GM12878 (cell line): ENCODE measurements at regions not wholly inside any gene's neighbourhood (a gene's known extent, or its start where the extent isn't known, plus 50 kb on each side); places are given as distances from the start of the nearest gene placed in this dataset.

Source experiments
- ATAC-seq: fragments of 200-7000 bp; cut with Tn5 transposase; 3 replicates; pipeline ENCODE4 v1.9.1; 2020; ENCODE audit warnings: mild to moderate bottlenecking, moderate library complexity
- BruUV-seq: library from RNA; stranded (reverse); fragments of 400-500 nt; replicated peaks from 2 replicates; lab custom pipeline; 2021; lab: Mats Ljungman, UMichigan
- CTCF ChIA-PET: fragments of 300-600 bp; sonication (Branson Sonifier 250); formaldehyde crosslinking; extraction: SDS; loops from one replicate; lab custom pipeline; 2021; ENCODE audit warnings: inconsistent platforms; lab: Yijun Ruan, JAX
- POLR2A ChIA-PET: fragments of 350-600 bp; formaldehyde crosslinking; extraction: SDS; loops from one replicate; lab custom pipeline; 2021; ENCODE audit warnings: inconsistent platforms; lab: Charles Lee
- RAD21 ChIA-PET: fragments of 300-600 bp; sonication (Branson Sonifier 250); formaldehyde crosslinking; loops from one replicate; lab custom pipeline; 2023; ENCODE audit warnings: antibody characterized with exemption; ENCODE audit not compliant: unreplicated experiment; lab: Charles Lee
- SMC1A ChIA-PET: fragments of 300-600 bp; sonication (Branson Sonifier 250); formaldehyde crosslinking; loops from one replicate; lab custom pipeline; 2023; ENCODE audit not compliant: unreplicated experiment, uncharacterized antibody; lab: Charles Lee
- DNase-seq: peaks from one replicate; pipeline ENCODE4 v3.0.0-alpha.2; 2011; ENCODE audit warnings: low read depth, low spot score
- FAIRE-seq: peaks from 3 replicates; lab custom pipeline; 2011; peaks lifted over from hg19 to GRCh38; lab: Jason Lieb, UNC
- H2AFZ ChIP-seq: 2 replicates; pipeline ENCODE4 v1.6.0; 2011; ENCODE audit warnings: low read depth, low read length, control low read depth; ENCODE audit not compliant: control insufficient read depth
- H3K27ac ChIP-seq: 2 replicates; pipeline ENCODE4 v1.5.1; 2011; ENCODE audit warnings: control low read depth; ENCODE audit not compliant: control insufficient read depth, insufficient read depth
- H3K27me3 ChIP-seq, 2 experiments: replicated peaks in 1 of 2; 2 replicates each; pipeline versions ENCODE4 v1.6.0 to v1.6.1; 2011; ENCODE audit warnings: low read length in 1 of 2; ENCODE audit not compliant: control insufficient read depth in 2 of 2, insufficient read depth in 2 of 2
- H3K36me3 ChIP-seq, 2 experiments: 2 replicates each; pipeline ENCODE4 v1.5.1; 2011; ENCODE audit warnings: low read length in 1 of 2; ENCODE audit not compliant: control insufficient read depth in 2 of 2, insufficient read depth in 2 of 2
- H3K4me1 ChIP-seq: 2 replicates; pipeline ENCODE4 v1.6.1; 2011; ENCODE audit warnings: mild to moderate bottlenecking, low read length, moderate library complexity, mixed read lengths; ENCODE audit not compliant: control insufficient read depth, insufficient read depth
- H3K4me2 ChIP-seq: 2 replicates; pipeline ENCODE4 v1.6.0; 2011; ENCODE audit warnings: control low read depth; ENCODE audit not compliant: control insufficient read depth, insufficient read depth
- H3K4me3 ChIP-seq: fragments of 200-600 bp; sonication (generic); 2 replicates; pipeline ENCODE4 v1.5.1; 2016
- H3K79me2 ChIP-seq: 2 replicates; pipeline ENCODE4 v1.6.0; 2011; ENCODE audit warnings: low read length; ENCODE audit not compliant: control insufficient read depth, insufficient read depth
- H3K9ac ChIP-seq: 2 replicates; pipeline ENCODE4 v1.8.0; 2011; ENCODE audit warnings: low read length, control low read depth, mixed read lengths; ENCODE audit not compliant: control insufficient read depth, insufficient read depth
- H3K9me3 ChIP-seq: replicated peaks from 3 replicates; pipeline ENCODE4 v1.5.1; 2011; ENCODE audit warnings: mild to moderate bottlenecking, low read length; ENCODE audit not compliant: control insufficient read depth, insufficient read depth
- H4K20me1 ChIP-seq: 2 replicates; pipeline ENCODE4 v1.6.0; 2011; ENCODE audit not compliant: control insufficient read depth, insufficient read depth
- DPF2 ChIP-seq: fragments of 450-650 bp; IDR thresholded peaks from 2 replicates; pipeline ENCODE4 v1.6.1; 2017; ENCODE audit warnings: mild to moderate bottlenecking
- EZH2 ChIP-seq: IDR thresholded peaks from 2 replicates; pipeline ENCODE4 v1.6.1; 2012; ENCODE audit warnings: low read depth, mild to moderate bottlenecking, control low read depth, inconsistent platforms, low read length, borderline replicate concordance; ENCODE audit not compliant: control insufficient read depth
- HDAC2 ChIP-seq: fragments of 200-600 bp; sonication (generic); IDR thresholded peaks from 2 replicates; pipeline ENCODE4 v1.6.1; 2017
- NRF1 ChIP-seq: conservative IDR thresholded peaks from 2 replicates; pipeline ENCODE4 v1.6.1; 2011; ENCODE audit warnings: mild to moderate bottlenecking, low read depth, low read length, improper control_type of control experiment
- ZBED1 ChIP-seq: IDR thresholded peaks from 2 replicates; pipeline ENCODE4 v1.6.1; 2016; ENCODE audit warnings: borderline replicate concordance
- WGBS: methylation state at CpG from one replicate; pipeline ENCODE4 v1.1.6; 2016; ENCODE audit warnings: low lambda C conversion rate; ENCODE audit not compliant: insufficient replicate concordance, insufficient coverage; ENCODE audit errors: missing lambda C conversion rate; 5-methylcytosine and 5-hydroxymethylcytosine counted together
- in situ Hi-C: fragments of 300-500 bp; cut with MboI; formaldehyde crosslinking; loops from 9 replicates; pipeline ENCODE4 v1.14.3; 2018; ENCODE audit warnings: mixed read lengths
- intact Hi-C: fragments of 100-400 bp; cut with micrococcal nuclease; formaldehyde crosslinking; loops from one replicate; pipeline ENCODE4 v1.14.2; 2022; ENCODE audit not compliant: unreplicated experiment
- TF ChIP-seq, protein P1 (sequence below): fragments of 450-650 bp; conservative IDR thresholded peaks from 2 replicates; pipeline ENCODE4 v1.6.1; 2017; ENCODE audit warnings: mild to moderate bottlenecking, moderate library complexity
- TF ChIP-seq, protein P2 (sequence below): fragments of 450-650 bp; IDR thresholded peaks from 2 replicates; pipeline ENCODE4 v1.6.1; 2017; ENCODE audit warnings: mild to moderate bottlenecking, moderate library complexity
- TF ChIP-seq, protein P3 (sequence below): fragments of 450-650 bp; formaldehyde crosslinking; IDR thresholded peaks from 2 replicates; pipeline ENCODE4 v1.4.0; 2022; ENCODE audit warnings: mild to moderate bottlenecking, moderate library complexity
- TF ChIP-seq, protein P4 (sequence below): IDR thresholded peaks from 2 replicates; pipeline ENCODE4 v1.6.1; 2011; ENCODE audit warnings: borderline replicate concordance, low read depth, mild to moderate bottlenecking, moderate library complexity, low read length; ENCODE audit not compliant: insufficient read depth, poor library complexity, severe bottlenecking

DNA sequence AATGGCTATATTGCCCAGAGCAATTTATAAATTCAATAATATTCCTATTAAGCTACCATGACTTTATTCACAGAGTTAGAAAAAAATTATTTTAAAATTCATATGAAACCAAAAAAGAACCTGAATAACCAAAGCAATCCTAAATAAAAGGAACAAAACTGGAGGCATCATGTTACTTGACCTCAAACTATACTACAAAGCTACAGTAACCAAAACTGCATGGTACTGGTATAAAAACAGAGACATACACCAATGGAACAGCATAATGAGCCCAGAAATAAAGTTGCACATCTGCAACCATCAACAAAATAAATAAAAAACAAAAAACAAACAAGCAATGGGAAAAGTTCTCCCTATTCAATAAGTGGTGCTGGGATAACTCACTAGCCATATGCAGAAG lies 203.2 kb downstream of the RGS9 start (continued):
- TF ChIP-seq, protein P1, sequence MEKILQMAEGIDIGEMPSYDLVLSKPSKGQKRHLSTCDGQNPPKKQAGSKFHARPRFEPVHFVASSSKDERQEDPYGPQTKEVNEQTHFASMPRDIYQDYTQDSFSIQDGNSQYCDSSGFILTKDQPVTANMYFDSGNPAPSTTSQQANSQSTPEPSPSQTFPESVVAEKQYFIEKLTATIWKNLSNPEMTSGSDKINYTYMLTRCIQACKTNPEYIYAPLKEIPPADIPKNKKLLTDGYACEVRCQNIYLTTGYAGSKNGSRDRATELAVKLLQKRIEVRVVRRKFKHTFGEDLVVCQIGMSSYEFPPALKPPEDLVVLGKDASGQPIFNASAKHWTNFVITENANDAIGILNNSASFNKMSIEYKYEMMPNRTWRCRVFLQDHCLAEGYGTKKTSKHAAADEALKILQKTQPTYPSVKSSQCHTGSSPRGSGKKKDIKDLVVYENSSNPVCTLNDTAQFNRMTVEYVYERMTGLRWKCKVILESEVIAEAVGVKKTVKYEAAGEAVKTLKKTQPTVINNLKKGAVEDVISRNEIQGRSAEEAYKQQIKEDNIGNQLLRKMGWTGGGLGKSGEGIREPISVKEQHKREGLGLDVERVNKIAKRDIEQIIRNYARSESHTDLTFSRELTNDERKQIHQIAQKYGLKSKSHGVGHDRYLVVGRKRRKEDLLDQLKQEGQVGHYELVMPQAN = no peak
- TF ChIP-seq, protein P2, sequence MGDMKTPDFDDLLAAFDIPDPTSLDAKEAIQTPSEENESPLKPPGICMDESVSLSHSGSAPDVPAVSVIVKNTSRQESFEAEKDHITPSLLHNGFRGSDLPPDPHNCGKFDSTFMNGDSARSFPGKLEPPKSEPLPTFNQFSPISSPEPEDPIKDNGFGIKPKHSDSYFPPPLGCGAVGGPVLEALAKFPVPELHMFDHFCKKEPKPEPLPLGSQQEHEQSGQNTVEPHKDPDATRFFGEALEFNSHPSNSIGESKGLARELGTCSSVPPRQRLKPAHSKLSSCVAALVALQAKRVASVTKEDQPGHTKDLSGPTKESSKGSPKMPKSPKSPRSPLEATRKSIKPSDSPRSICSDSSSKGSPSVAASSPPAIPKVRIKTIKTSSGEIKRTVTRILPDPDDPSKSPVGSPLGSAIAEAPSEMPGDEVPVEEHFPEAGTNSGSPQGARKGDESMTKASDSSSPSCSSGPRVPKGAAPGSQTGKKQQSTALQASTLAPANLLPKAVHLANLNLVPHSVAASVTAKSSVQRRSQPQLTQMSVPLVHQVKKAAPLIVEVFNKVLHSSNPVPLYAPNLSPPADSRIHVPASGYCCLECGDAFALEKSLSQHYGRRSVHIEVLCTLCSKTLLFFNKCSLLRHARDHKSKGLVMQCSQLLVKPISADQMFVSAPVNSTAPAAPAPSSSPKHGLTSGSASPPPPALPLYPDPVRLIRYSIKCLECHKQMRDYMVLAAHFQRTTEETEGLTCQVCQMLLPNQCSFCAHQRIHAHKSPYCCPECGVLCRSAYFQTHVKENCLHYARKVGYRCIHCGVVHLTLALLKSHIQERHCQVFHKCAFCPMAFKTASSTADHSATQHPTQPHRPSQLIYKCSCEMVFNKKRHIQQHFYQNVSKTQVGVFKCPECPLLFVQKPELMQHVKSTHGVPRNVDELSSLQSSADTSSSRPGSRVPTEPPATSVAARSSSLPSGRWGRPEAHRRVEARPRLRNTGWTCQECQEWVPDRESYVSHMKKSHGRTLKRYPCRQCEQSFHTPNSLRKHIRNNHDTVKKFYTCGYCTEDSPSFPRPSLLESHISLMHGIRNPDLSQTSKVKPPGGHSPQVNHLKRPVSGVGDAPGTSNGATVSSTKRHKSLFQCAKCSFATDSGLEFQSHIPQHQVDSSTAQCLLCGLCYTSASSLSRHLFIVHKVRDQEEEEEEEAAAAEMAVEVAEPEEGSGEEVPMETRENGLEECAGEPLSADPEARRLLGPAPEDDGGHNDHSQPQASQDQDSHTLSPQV = no peak
- TF ChIP-seq NRF1 (no peak), DPF2 (no peak)

DNA sequence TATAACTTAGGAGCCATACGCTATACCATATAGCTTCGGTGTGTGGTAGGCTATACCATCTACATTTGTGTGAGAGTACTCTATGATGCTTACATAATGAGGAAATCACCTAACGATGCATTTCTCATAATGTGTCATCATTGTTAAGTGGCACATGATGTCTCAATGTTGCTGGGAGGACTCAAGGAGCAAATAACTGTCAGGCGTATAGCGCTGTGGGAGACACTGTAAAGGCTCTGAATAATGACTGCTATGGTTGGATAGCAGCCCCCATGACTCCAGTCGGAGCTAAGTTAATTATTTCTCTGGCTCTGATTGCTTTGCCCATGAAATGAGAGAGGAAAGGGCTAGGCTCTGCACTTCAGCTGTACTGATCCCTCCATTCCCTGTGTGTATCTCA lies 197.2 kb downstream of the RGS9 start:
- Histone ChIP-seq H3K4me1 (no peaks in the 10 kb centered on the region), H3K27me3 (no peaks in the 10 kb centered on the region; a peak in 1 of 4 replicates), H2AFZ (no peak overlapping the region), H4K20me1 (no peaks in the 10 kb centered on the region), H3K4me3 (no peak overlapping the region), H3K9me3 (no peaks in the 10 kb centered on the region), H3K9ac (no peak overlapping the region), H3K79me2 (no peaks in the 10 kb centered on the region), H3K4me2 (no peak overlapping the region), H3K27ac (no peak overlapping the region), H3K36me3 (no peaks in the 10 kb centered on the region)
- ChIA-PET RAD21 (no interaction called here), SMC1A (no interaction called here), POLR2A (no interaction called here), CTCF (interaction anchor here (1.4 kb wide), 1 partner anchor 40 kb away, joined by 3 read pairs; no protein-coding TSS in a partner anchor)
- WGBS = 33% methylated on average over 6 of the region's 6 CpGs
- intact Hi-C loops = no loop called here
- no peak for FAIRE-seq
- in situ Hi-C loops = no loop called here
- no peak for DNase-seq
- ATAC-seq = no peak; the same call in 2 of the 3 replicates
- no TSS peak for BruUV-seq
- TF ChIP-seq, protein P3, sequence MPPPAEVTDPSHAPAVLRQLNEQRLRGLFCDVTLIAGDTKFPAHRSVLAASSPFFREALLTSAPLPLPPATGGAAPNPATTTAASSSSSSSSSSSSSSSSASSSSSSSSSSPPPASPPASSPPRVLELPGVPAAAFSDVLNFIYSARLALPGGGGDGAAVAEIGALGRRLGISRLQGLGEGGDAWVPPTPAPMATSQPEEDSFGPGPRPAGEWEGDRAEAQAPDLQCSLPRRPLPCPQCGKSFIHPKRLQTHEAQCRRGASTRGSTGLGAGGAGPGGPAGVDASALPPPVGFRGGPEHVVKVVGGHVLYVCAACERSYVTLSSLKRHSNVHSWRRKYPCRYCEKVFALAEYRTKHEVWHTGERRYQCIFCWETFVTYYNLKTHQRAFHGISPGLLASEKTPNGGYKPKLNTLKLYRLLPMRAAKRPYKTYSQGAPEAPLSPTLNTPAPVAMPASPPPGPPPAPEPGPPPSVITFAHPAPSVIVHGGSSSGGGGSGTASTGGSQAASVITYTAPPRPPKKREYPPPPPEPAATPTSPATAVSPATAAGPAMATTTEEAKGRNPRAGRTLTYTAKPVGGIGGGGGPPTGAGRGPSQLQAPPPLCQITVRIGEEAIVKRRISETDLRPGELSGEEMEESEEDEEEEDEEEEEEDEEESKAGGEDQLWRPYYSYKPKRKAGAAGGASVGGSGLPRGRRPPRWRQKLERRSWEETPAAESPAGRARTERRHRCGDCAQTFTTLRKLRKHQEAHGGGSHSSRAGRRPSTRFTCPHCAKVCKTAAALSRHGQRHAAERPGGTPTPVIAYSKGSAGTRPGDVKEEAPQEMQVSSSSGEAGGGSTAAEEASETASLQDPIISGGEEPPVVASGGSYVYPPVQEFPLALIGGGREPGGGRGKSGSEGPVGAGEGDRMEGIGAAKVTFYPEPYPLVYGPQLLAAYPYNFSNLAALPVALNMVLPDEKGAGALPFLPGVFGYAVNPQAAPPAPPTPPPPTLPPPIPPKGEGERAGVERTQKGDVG (CRISPR knock-in tag) = no peak
- TF ChIP-seq DPF2 (no peak), EZH2 (no peak), ZBED1 (no peak), HDAC2 (no peak)
- TF ChIP-seq, protein P4, sequence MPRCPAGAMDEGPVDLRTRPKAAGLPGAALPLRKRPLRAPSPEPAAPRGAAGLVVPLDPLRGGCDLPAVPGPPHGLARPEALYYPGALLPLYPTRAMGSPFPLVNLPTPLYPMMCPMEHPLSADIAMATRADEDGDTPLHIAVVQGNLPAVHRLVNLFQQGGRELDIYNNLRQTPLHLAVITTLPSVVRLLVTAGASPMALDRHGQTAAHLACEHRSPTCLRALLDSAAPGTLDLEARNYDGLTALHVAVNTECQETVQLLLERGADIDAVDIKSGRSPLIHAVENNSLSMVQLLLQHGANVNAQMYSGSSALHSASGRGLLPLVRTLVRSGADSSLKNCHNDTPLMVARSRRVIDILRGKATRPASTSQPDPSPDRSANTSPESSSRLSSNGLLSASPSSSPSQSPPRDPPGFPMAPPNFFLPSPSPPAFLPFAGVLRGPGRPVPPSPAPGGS = peak; percentile 61
